Stimulated activated naive CD8-positive, alpha-beta T cell treated with anti-CD3 and anti-CD28 coated beads, Interleukin-15, Interleukin-2, amounts not matched to agents 100 ng/mL and 50 ng/mL, for 24 hours (primary cell): ENCODE measurements at regions not wholly inside any gene's neighbourhood (a gene's known extent, or its start where the extent isn't known, plus 50 kb on each side); places are given as distances from the start of the nearest gene placed in this dataset.
"Not testable (repeated sequence)": the region's sequence is repeated elsewhere in the genome, so short reads cannot be mapped to it uniquely, and the experiment has no call there.

Experiments used
- H3K27ac Mint-ChIP-seq: one replicate; pipeline ENCODE4 v1.8.0; 2021; ENCODE audit warnings: mild to moderate bottlenecking, mixed read lengths
- H3K27me3 Mint-ChIP-seq: one replicate; pipeline ENCODE4 v1.8.0; 2021; ENCODE audit warnings: mixed read lengths
- H3K36me3 Mint-ChIP-seq: one replicate; pipeline ENCODE4 v1.8.0; 2021; ENCODE audit warnings: low read depth, mixed read lengths
- H3K4me1 Mint-ChIP-seq: one replicate; pipeline ENCODE4 v1.8.0; 2021; ENCODE audit warnings: low read depth, mixed read lengths
- H3K4me3 Mint-ChIP-seq: one replicate; pipeline ENCODE4 v1.8.0; 2021; ENCODE audit warnings: mild to moderate bottlenecking, mixed read lengths
- H3K9me3 Mint-ChIP-seq: one replicate; pipeline ENCODE4 v1.8.0; 2021; ENCODE audit warnings: mixed read lengths

DNA sequence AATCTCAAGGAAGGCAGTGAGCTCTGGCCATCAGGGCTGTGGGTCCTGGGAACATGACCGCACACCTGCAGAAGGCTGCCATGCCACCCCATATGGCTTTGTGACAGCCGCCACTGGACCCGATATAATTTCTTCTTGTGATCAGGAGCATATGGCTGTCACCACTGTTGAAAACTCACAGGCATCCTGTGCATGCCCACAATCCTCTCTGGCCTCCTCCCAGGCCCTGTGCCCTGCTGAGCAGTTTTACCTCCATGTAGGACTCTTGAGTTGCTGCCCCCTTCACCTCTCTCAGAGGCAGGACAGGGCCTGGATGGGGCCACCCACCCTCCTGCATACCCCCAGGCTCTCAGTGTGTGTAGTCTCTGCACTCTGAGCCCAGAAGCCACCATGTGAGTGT, 391.9 kb upstream of the AKR1E2 start:
- Mint-ChIP-seq H3K27ac (no peak overlapping the region), H3K4me3 (no peak overlapping the region), H3K4me1 (no peaks in the 10 kb centered on the region), H3K9me3 (no peaks in the 10 kb centered on the region), H3K27me3 (peaks cover 4% of the 10 kb centered on the region), H3K36me3 (no peaks in the 10 kb centered on the region)

DNA sequence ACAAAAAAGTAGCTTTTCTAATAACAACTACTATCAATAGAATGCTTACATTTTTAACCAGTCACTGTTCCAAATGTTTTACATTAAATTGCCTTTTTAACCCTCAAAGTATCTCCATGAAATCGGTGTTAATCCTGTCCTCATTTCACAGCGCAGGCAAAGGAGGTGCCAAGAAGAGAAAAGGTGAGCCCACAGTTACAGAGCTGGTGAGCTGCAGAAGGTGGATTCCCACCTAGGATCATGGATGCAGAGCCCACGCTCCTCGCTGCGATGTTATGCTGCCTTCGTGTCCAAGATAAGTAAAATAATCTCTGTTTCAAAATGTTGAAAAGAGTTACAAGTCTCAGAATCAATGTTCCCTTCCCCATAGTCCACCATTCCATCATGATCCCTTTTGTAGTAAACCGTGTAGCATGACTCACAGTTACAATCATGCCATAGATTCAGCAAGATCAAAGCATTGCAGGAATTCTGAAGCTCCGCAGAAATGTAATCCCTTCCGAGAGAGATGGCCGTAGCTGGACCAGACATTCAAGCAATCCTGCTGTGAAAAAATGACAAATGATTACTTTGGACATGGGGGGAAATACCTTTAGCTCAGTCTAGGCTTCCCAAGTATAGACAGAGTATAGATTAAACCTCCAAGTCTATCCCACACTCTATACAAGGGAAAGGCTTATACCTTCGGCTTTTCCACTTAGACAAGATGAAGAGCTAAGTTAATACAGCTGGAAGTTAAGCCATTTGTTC, 394.7 kb upstream of the AKR1E2 start:
- Mint-ChIP-seq H3K9me3 (peaks cover under 1% of the 10 kb centered on the region), H3K4me3 (no peak overlapping the region), H3K27me3 (peaks cover 4% of the 10 kb centered on the region), H3K36me3 (no peaks in the 10 kb centered on the region), H3K4me1 (no peaks in the 10 kb centered on the region), H3K27ac (no peak overlapping the region)

DNA sequence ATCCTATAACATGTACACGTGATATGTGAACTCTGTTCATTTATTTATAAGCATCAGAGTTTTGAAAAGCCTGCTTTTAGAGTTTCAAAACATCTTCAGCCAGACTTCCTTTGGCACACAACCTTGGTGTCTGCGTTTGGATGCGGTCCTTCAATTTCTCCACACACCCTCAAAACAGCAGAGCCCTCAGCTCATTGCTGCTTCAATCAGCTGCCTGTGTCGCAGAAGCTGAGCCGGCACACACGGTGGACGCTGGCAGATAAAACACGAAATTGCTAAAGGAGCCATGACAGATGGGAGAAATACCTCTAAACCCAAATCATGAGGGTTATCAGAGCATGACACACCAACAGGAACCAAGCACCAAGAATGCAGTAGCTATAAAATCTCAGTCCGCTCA, 396.4 kb upstream of the AKR1E2 start:
- no peaks in the 10 kb centered on the region for H3K4me1 Mint-ChIP-seq
- H3K36me3 Mint-ChIP-seq: no peaks in the 10 kb centered on the region
- H3K27ac Mint-ChIP-seq: no peak overlapping the region
- no peak overlapping the region for H3K4me3 Mint-ChIP-seq
- H3K9me3 Mint-ChIP-seq: peaks cover 4% of the 10 kb centered on the region
- H3K27me3 Mint-ChIP-seq: peaks cover 7% of the 10 kb centered on the region

DNA sequence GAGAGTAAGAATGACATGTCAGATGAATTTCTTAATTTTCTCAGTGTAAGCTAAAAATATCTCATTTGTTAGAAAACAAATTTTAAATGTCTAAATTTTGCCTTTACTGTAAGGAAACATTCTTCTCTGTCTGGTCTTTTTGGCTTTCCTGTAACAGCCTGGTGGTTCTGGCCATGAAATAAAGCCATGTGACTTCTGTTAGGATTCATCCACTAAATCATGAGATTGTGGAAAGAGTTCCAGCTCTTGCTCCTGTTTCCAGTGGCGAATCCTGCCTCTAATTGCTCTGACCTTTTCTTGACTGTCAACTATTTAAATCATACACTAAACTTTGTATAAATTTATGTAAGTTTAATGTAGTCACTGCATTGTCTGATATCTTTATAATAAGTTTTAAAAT, 398.5 kb upstream of the AKR1E2 start:
- peaks cover 4% of the 10 kb centered on the region for H3K9me3 Mint-ChIP-seq
- H3K36me3 Mint-ChIP-seq: no peaks in the 10 kb centered on the region
- H3K27ac Mint-ChIP-seq: no peak overlapping the region
- no peaks in the 10 kb centered on the region for H3K4me1 Mint-ChIP-seq
- peaks cover 4% of the 10 kb centered on the region for H3K27me3 Mint-ChIP-seq
- no peak overlapping the region for H3K4me3 Mint-ChIP-seq

DNA sequence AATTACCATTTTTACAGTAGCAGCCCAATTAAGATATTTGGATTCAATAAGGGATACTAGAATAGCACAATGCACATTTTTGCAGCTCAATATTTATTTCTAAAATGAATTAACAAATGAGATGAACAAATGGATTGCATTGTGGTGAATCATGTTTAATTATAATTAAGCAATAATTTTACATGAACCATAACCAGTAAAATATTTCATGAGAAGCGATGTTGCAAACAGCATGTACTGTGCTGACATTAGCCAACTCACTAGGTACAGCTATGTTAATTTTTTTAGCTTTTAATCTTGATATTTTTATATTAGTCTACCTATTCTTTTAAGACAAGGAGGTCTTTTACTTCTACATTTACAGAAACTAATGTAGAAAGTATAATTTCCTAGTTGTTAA, 399.1 kb upstream of the AKR1E2 start:
- peaks cover 6% of the 10 kb centered on the region for H3K27me3 Mint-ChIP-seq
- no peak overlapping the region for H3K27ac Mint-ChIP-seq
- H3K36me3 Mint-ChIP-seq: no peaks in the 10 kb centered on the region
- no peaks in the 10 kb centered on the region for H3K4me1 Mint-ChIP-seq
- no peak overlapping the region for H3K4me3 Mint-ChIP-seq
- peaks cover 4% of the 10 kb centered on the region for H3K9me3 Mint-ChIP-seq

DNA sequence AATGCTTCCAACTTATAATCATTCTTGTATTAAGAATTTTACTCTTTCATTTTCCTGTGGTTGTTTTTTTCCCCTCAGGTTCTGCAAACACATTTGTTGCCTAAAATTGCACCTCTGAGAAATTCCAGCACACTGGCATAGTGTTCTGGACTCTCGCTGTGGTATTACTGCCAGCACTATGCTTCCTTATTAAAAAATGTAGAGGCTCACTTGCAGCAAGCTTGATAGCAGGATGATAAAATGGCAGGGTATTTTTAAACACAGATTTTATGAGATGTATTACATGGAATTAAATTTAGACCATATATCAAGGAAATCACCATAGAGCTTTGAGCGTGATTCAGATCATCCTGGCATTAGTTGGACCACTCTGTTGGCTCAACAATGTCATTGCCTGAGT, 416.7 kb upstream of the AKR1E2 start:
- Mint-ChIP-seq H3K9me3 (no peaks in the 10 kb centered on the region), H3K27me3 (peaks cover 6% of the 10 kb centered on the region), H3K36me3 (no peaks in the 10 kb centered on the region), H3K27ac (no peak overlapping the region), H3K4me1 (peaks cover 11% of the 10 kb centered on the region), H3K4me3 (no peak overlapping the region)

DNA sequence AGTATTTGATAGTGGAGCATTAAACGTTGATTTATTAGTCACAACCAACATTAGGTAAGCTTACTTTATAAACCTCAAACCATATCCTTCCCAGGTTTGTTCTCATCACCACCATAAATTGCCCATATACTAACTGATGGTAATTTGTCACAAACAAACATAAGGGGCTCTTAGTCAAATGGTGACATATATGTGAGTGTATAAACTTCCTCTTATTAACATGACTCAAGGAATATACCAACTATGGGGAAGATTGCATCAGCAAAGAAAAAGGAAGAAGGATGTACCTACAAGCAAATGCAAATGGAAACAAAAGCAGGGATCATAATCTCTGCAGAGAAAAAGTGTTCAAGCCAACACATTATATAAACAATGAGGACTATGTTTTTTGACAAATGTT, 418.2 kb upstream of the AKR1E2 start:
- Mint-ChIP-seq H3K4me3 (no peak overlapping the region), H3K4me1 (peaks cover 11% of the 10 kb centered on the region), H3K9me3 (no peaks in the 10 kb centered on the region), H3K36me3 (no peaks in the 10 kb centered on the region), H3K27ac (no peak overlapping the region), H3K27me3 (peaks cover 8% of the 10 kb centered on the region)

DNA sequence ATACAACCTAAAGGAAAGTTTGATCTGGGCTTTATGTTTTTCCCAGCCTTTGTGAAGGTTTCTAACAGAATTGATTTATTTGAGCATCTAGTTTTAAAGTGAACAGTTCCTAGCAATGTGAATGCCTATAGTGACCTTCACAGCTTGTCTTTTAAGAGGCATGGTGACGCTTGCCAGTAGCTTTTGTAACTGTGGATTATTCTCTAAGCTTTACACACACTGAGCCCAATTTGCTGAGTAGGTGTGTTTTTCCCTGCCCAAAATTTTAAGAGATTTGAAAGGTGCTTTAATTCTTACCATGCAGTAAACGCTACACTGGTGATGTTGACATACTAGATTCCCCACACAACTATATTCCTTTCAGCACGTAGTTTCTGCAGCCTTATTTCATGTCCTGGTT, 420.2 kb upstream of the AKR1E2 start:
- Mint-ChIP-seq H3K4me1 (peaks cover 11% of the 10 kb centered on the region), H3K9me3 (no peaks in the 10 kb centered on the region)

DNA sequence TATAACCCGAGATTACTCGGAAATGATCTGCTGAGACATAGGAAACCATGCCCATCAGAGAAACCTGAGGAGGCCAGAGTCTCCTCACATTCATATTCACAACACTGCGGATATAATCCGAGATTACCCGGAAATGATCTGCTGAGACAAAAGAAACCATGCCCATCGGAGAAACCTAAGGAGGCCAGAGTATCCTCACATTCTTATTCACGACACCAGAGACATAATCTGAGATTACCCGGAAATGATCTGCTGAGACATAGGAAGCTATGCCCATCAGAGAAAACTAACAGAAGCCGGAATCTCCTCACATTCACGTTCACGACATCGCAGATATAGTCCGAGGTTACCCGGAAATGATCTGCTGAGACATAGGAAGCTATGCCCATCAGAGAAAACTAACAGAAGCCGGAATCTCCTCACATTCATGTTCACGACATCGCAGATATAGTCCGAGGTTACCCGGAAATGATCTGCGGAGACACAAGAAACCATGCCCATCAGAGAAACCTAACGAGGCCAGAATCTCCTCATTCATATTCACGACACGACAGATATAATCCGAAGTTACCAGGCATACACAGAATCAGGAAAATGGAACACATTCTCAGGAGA, 422.3 kb upstream of the AKR1E2 start:
- Mint-ChIP-seq H3K4me3 (no peak overlapping the region), H3K27me3 (peaks cover 5% of the 10 kb centered on the region), H3K4me1 (peaks cover 11% of the 10 kb centered on the region), H3K36me3 (no peaks in the 10 kb centered on the region), H3K27ac (no peak overlapping the region), H3K9me3 (no peaks in the 10 kb centered on the region)

More for the DNA sequence above, 420.2 kb upstream of the AKR1E2 start:
- peaks cover 5% of the 10 kb centered on the region for H3K27me3 Mint-ChIP-seq
- H3K36me3 Mint-ChIP-seq: no peaks in the 10 kb centered on the region
- no peak overlapping the region for H3K4me3 Mint-ChIP-seq
- no peak overlapping the region for H3K27ac Mint-ChIP-seq

DNA sequence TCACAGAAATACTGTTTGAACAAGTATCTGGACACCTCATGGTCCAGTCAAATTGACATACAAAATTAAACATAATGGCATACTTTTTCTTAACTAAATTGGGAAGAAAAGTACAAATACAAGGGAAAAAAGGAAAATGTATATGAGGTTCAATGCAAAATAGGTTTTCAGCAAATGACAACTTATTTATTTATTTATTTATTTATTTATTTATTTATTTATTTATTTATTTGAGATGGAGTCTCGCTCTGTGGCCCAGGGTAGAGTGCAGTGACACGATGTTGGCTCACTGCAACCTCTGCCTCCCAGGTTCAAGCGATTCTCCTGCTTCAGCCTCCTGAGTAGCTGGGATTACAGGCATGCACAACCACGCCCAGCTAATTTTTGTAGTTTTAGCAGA, 424.9 kb upstream of the AKR1E2 start:
- H3K4me3 Mint-ChIP-seq, H3K27me3 Mint-ChIP-seq, H3K36me3 Mint-ChIP-seq, H3K9me3 Mint-ChIP-seq, H3K27ac Mint-ChIP-seq, H3K4me1 Mint-ChIP-seq: not testable (repeated sequence)

DNA sequence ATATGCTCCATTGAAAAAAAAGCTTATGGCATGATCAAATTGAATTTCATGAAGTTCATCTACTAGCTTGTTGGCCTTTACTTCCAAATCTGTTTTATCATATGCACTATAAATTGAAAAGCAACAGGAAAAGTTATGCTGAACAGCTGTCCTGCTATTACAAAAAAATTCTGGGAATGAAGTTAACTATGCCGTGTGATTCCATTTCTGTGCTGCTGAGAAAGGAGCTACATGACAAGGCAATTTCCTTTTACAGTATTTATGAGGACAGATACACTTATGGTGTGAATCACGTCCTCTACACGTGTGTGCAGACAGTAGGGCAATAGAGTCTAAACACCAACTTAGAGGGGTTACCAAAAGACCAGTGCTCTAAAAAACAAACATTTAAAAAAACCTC, 426.5 kb upstream of the AKR1E2 start:
- H3K27ac Mint-ChIP-seq: no peak overlapping the region
- H3K27me3 Mint-ChIP-seq: peaks cover 5% of the 10 kb centered on the region
- H3K4me3 Mint-ChIP-seq: no peak overlapping the region
- H3K36me3 Mint-ChIP-seq: no peaks in the 10 kb centered on the region
- no peaks in the 10 kb centered on the region for H3K4me1 Mint-ChIP-seq
- no peaks in the 10 kb centered on the region for H3K9me3 Mint-ChIP-seq

DNA sequence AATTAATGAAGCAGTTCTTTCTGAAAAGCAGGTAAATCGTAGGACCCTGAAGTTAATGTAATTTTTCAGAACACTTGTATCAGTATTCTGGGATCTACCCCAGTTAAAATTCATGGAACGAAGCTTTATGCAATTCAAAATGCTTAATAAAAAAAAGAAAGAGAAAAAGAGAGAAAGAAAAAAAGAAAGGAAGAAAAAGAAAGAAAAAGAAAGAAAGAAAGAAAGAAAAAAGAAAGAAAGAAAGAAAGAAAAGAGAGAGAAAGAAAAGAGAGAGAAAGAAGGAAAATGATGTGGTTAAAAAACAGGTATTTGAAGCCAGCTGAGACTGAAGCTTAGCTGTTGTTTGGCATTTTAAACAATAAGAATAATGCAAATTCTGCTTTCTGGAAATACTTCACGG, 427.4 kb upstream of the AKR1E2 start:
- Mint-ChIP-seq H3K27ac (no peak overlapping the region), H3K4me3 (no peak overlapping the region), H3K27me3 (peaks cover 2% of the 10 kb centered on the region), H3K9me3 (no peaks in the 10 kb centered on the region), H3K4me1 (no peaks in the 10 kb centered on the region), H3K36me3 (no peaks in the 10 kb centered on the region)

DNA sequence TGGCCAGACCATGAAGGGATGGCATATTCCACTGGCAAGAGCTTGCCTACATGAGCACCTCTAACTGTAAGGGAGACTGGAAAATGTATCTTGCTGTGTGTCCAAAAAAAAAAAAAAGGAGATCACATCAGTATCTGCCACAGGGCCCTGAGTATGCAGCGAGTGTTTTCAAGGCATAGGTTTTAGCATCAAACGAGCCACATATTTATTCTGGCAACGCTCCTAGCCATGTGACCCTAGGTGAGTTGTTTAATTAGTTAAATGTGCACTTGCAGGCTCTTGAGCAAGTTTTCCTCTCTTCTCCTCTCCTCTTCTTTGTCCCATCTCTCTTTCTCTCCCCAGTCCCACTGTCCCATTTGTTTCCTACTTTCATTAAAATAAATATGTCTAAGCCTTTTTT, 428.7 kb upstream of the AKR1E2 start:
- H3K4me1 Mint-ChIP-seq: no peaks in the 10 kb centered on the region
- no peaks in the 10 kb centered on the region for H3K27me3 Mint-ChIP-seq
- no peak overlapping the region for H3K27ac Mint-ChIP-seq
- no peak overlapping the region for H3K4me3 Mint-ChIP-seq
- no peaks in the 10 kb centered on the region for H3K9me3 Mint-ChIP-seq
- no peaks in the 10 kb centered on the region for H3K36me3 Mint-ChIP-seq

DNA sequence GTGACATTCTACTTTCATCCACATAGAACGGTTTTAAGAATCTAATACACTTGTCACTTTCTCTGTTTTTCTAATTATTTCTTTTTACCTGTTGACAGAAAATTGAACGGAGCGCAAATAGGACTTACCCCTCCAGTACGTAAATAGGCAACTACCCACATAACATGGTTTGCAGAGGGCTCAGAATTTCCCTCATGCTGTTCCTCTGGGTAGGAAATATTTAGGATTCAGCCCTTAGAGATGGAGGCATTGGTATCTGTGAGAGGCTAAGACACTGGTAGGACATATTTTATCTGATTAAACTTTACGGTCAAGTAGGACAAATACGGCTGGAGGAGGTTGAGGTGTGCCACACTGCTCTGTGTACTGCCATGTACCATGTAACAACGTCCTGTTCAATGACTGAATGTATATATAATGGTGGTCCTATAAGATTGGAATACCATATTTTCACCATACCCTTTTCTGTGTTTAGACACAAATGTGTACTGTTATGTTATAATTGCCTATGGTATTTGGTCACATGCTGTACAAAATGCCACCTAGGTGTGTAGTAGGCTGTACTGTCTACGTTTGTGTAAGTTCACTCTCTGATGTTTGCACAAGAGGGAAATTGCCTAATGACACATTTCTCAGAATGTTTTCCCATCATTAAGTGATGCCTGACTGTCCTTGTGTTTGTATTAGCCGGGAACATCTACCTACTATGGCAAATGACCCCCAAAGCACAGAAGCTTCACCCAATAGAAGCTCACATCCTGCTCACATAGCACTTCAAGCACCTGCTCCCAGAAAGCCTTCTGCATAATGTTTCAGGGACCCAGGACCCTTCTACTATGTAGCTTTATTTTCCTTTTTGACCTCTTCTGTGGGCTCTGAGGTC, 429.4 kb upstream of the AKR1E2 start:
- H3K4me1 Mint-ChIP-seq: no peaks in the 10 kb centered on the region
- H3K9me3 Mint-ChIP-seq: no peaks in the 10 kb centered on the region
- H3K4me3 Mint-ChIP-seq: no peak overlapping the region
- no peaks in the 10 kb centered on the region for H3K36me3 Mint-ChIP-seq
- no peak overlapping the region for H3K27ac Mint-ChIP-seq
- no peaks in the 10 kb centered on the region for H3K27me3 Mint-ChIP-seq

DNA sequence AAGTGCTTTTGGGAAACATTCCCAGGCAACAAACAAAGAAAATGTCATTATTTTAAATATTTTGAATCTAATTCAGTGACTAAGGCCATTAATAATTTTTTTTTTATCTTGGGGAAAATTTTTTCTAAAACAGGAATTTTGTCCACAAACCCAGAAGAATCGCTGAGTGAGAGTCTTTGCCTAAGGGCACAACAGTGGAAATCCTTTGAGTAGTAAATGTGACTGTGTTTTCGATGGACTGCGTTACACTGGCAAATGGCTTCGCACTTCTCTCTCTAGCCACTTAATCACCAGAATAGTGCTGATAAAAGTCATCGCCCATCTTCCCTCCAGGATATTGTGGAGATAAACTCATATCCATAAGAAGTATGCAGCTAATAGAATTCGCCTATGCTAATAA, 430.3 kb upstream of the AKR1E2 start:
- no peaks in the 10 kb centered on the region for H3K36me3 Mint-ChIP-seq
- H3K27me3 Mint-ChIP-seq: no peaks in the 10 kb centered on the region
- no peaks in the 10 kb centered on the region for H3K4me1 Mint-ChIP-seq
- H3K27ac Mint-ChIP-seq: no peak overlapping the region
- H3K9me3 Mint-ChIP-seq: no peaks in the 10 kb centered on the region
- H3K4me3 Mint-ChIP-seq: no peak overlapping the region
